Epithelial cell of proximal tubule (primary cell): ENCODE measurements at regions not wholly inside any gene's neighbourhood (a gene's known extent, or its start where the extent isn't known, plus 50 kb on each side); places are given as distances from the start of the nearest gene placed in this dataset.

ENCODE experiments used
- DNase-seq: peaks from one replicate; pipeline ENCODE4 v3.0.0-alpha.2; 2011; ENCODE audit warnings: low read depth
- H3K4me3 ChIP-seq: 2 replicates; pipeline ENCODE4 v1.5.1; 2011; ENCODE audit warnings: low read depth, mild to moderate bottlenecking, low read length
- CTCF ChIP-seq: conservative IDR thresholded peaks from 2 replicates; pipeline ENCODE4 v1.5.1; 2012; ENCODE audit warnings: low read depth, mild to moderate bottlenecking, low read length

DNA sequence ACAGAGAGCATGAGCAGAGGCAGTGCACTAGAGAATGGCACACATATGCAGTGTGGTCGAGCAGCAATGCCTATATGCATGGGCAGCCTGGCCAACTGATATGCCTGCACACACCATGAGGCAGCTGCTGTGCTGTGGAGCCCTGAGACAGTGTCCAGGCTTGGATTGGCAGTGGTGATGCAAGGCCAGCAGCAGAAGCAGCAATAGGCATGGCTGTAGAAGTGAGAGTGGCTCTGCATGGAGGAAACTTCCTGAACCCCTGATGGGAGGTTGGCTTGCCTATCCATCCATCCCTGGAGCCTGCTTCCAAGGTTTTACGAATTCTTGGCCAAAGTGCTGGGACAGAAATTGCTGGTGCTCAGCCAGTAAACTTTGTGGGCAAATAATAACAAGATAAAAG is 89.7 kb downstream of the DIRAS3 start:
- DNase-seq: no peak
- TF ChIP-seq CTCF: no peak
- no peak overlapping the region for H3K4me3 ChIP-seq

DNA sequence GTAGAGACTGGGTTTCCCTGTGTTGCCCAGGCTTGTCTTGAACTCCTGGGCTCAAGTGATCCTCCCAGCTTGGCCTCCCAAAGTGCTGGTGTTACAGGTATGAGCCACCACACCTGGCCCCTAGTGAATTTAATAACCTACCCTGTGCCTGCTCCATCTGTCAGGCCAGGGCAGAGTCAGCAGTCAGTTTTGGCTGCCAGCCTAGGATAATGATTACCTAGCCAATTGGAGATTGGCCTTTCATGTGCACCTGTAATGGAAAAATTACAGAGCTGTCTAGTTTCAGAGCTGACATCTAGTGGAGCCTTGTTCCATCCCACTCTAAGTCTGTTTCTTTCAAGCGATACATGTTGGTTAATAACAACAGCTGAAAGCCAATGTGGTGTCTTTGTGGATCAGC is 92.0 kb downstream of the DIRAS3 start:
- TF ChIP-seq CTCF: peak; percentile 22
- no peak for DNase-seq
- no peak overlapping the region for H3K4me3 ChIP-seq

- no peak for TF ChIP-seq CTCF
- no peak overlapping the region for H3K4me3 ChIP-seq
- no peak for DNase-seq
These were observed 93.4 kb downstream of the DIRAS3 start for GRCh38 chr1:67957066-67957465.

DNA sequence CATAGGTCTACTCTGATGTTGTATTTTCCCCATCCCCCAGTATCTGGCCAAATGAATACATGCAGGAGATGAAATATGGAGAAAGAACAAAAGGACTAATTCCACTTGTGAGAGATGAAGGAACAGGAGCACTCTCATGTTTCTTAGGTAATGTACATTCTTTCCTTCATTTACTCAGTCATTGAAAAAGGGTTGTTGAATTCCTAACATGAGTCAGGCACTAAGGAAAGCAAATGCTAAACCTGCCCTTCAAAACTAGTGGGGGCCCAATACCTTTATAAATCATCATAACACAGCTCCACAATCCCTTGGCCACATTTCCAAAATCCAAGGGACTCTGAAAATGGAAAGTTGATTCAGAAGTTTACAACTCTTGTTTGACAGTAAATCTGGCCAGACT is 94.3 kb downstream of the DIRAS3 start:
- no peak overlapping the region for H3K4me3 ChIP-seq
- no peak for TF ChIP-seq CTCF
- DNase-seq: no peak

DNA sequence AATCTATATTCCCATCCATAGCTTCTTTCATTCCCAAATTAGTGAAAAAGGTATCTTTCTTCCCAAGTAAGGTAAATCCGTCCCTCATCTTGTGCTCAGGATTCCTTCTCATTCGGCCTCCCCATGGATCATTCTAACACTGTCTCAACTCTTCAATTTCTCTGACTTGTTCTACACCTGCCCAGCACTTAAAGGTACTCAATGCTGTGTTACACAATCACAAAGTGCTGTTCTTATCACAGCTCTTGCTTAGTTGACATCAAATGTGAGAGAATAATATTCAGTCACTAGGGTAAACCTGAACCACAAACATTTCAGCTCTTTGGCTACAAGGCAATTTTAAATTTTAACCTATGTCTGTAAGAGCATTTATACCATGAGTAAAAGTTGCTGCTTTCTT is 94.8 kb downstream of the DIRAS3 start:
- no peak for DNase-seq
- H3K4me3 ChIP-seq: no peak overlapping the region

DNA sequence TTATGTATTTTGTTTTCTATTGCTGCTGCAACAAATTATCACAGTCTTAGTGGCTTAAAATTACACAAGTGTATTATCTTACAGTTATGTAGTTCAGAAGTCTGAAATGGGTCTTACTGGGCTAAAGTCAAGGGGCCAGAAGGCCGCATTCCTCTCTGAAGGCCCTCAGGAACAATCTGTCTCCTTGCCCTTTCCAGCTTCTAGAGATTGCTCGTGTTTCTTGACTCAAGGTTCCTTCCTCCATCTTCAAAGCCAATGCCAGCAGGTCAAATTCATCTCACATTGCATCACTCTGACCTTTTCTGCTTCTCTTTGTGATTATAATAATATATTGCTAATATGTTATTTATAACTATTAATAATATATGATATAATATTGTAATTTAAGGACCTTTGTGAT is 97.1 kb downstream of the DIRAS3 start:
- no peak for TF ChIP-seq CTCF
- no peak overlapping the region for H3K4me3 ChIP-seq
- DNase-seq: no peak

More for the DNA sequence above, 94.8 kb downstream of the DIRAS3 start:
- TF ChIP-seq CTCF: no peak

- no peak for TF ChIP-seq CTCF
- no peak overlapping the region for H3K4me3 ChIP-seq
- no peak for DNase-seq
These were observed 98.4 kb downstream of the DIRAS3 start for GRCh38 chr1:67952071-67952470.
